NCI-H748 (cell line): ENCODE measurements at regions not wholly inside any gene's neighbourhood (a gene's known extent, or its start where the extent isn't known, plus 50 kb on each side); places are given as distances from the start of the nearest gene placed in this dataset.

Experiments
- DNase-seq: peaks from one replicate; lab custom pipeline; 2025; ENCODE audit not compliant: unreplicated experiment; lab: John Stamatoyannopoulos, UW

DNA sequence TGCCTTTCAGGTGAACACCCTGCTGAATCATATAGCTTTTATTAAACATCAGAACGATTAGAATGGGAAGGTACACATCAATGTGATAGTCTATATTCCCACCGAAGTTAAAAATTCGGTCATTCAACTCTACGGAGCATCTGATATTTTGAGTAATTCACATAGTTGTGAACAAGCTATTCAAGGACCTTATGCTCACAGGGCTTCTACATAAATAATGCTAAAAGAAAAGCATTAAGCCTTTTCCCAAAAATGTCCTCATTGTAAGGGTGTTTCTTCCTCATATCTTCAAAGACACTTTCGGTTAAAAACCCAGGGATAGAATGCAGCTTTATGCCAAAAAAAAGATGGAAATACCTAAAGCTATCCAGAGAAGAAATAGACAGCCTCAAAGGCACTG lies 79.7 kb upstream of the EDNRA start:
- DNase-seq, result no peak

- DNase-seq, result no peak
Measured at GRCh38 chr4:147407261-147408045, 73.4 kb upstream of the EDNRA start.

DNA sequence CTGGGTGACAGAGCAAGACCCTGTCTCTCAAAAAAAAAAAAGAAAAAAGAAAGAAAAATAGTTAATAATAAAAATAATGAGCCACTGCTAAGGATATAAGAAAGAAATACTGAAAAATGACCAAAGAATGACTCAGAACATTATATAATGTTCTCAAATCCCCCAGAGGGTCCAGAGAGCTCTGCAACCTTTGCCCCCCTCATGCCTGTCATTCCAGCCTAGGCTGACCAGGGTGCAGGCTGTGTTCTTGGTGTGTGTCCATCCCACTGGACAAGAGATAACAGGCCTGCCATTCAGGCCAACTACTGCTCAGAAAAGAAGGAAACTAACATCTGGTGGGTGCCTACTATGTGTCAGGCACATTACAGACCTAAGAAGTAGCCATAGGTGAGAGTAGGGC lies 72.7 kb upstream of the EDNRA start:
- DNase-seq, result no peak

- DNase-seq, result no peak
Measured at GRCh38 chr4:147409350-147409749, 71.5 kb upstream of the EDNRA start.

DNA sequence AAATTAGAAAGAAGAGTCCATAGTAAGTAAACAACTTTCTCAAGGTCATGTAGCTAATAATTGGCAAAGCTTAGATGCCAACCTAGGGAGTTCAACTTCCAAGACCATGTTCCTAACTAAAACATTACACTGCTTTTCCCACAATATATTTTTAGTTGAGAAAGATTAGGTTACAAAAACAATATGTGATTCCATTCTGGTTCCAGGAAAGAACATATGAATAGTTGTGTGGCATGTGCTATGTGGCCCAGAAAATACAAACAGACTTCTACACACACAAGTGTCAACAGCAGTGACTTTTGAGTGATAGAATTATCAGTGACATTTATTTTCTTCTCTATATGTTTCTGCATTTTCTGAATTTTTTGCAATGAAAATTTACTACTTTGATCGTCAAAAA lies 62.7 kb upstream of the EDNRA start:
- DNase-seq, result no peak

GRCh38 chr4:147421456-147421855 lies 59.4 kb upstream of the EDNRA start:
- no peak for DNase-seq

DNA sequence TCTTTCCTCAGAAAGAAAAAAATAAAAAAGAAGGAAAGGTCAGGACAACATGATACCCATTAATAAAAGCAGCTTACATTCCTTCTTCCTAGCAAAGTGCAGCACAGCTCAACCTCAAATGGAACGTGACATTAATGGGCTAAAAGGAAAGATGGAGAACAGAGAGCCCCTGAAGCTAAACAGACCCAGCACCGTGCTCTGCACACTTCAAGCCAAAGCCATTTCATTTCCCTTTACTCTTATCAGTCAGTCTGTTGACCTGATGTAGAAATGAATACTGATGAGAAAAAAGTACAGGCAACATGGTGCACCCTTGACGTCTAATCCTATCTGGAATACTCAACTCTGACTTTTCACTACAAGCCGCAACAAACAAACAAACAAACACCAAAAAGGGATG lies 57.7 kb upstream of the EDNRA start:
- DNase-seq, result no peak

DNA sequence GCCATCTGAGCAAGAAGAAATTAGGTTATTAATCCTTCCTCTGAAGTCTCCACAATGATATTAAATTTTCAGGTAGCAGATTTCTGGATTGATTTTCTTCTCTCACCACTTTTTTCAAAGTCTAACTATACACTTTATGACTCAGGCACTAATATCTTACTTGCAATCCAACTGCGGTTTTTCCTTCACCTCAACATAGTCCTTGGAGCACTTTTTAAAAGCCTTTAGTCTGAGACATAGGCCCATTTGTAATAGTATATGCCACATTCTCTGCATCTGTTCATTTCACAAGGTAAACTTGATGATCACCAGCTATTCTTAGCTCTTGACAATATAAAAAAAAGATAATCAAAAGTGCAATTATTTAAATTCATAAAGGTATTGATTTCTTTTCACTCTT lies 55.9 kb upstream of the EDNRA start:
- DNase-seq, result no peak

DNA sequence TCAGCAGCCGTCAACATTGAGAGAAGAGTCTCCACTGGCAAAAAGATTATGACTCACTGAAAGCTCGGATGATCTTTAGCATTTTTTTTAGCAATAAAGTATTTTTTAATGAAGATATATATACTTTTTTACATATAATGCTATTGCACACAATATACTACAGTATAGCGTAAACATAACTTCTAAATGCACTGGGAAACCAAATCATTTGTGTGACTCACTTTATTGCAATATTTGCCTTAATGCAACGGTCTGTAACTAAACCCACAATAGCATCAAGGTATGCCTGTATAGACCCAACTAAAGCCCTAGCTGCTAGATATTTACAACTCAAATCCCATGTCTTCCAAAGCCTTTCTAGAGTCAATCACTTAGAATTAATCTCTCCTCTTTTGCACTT lies 52.3 kb upstream of the EDNRA start:
- DNase-seq, result no peak

DNA sequence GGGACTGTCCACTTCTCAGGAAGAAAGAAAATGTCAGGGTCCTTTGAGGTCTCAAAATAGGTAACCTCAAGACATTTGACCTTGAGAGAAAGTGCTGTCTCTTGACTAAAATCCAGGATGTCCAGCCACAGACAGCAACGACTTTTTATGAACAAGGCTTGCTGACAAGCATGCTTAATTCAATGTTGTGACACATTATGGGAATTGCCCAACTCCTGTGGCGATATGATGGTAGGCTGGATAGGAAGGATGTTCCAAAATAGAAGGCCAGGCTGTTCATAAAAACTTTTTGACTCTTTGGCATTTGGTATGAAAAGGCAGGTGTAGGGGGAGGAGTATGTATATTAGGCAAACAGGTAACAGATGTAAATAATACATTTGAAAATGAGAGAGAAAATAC lies 50.8 kb upstream of the EDNRA start:
- DNase-seq, result no peak
